CD8-positive, alpha-beta memory T cell (primary cell): ENCODE measurements at regions not wholly inside any gene's neighbourhood (a gene's known extent, or its start where the extent isn't known, plus 50 kb on each side); places are given as distances from the start of the nearest gene placed in this dataset.

Experiments used
- CTCF ChIA-PET: fragments of 350-600 bp; sonication (Branson Sonifier 250); formaldehyde crosslinking; loops from one replicate; lab custom pipeline; 2021; ENCODE audit warnings: antibody characterized with exemption; lab: Charles Lee
- POLR2A ChIA-PET: fragments of 350-600 bp; sonication (Branson Sonifier 250); formaldehyde crosslinking; loops from one replicate; lab custom pipeline; 2021; ENCODE audit warnings: antibody characterized with exemption; lab: Charles Lee
- DNase-seq, 5 donors: peaks; one replicate each; pipeline versions ENCODE4 v3.0.0 to v3.0.0-alpha.2; 2020 to 2022; ENCODE audit warnings: mixed read lengths in 1 of 5
- H3K27ac ChIP-seq: one replicate; pipeline ENCODE4 v1.7.0; 2013; ENCODE audit warnings: low read depth, mild to moderate bottlenecking, low read length, moderate library complexity
- H3K27me3 ChIP-seq: 2 replicates; pipeline ENCODE4 v1.7.0; 2013; ENCODE audit warnings: low read length, mild to moderate bottlenecking; ENCODE audit not compliant: insufficient read depth, poor library complexity, severe bottlenecking
- H3K36me3 ChIP-seq: 2 replicates; pipeline ENCODE4 v1.7.0; 2013; ENCODE audit warnings: mild to moderate bottlenecking, low read length, moderate library complexity; ENCODE audit not compliant: insufficient read depth
- H3K4me1 ChIP-seq: 2 replicates; pipeline ENCODE4 v1.7.0; 2013; ENCODE audit warnings: mild to moderate bottlenecking, low read length, moderate library complexity; ENCODE audit not compliant: insufficient read depth
- H3K4me3 ChIP-seq: 2 replicates; pipeline ENCODE4 v1.7.0; 2013; ENCODE audit warnings: mild to moderate bottlenecking, low read length
- H3K9me3 ChIP-seq: 2 replicates; pipeline ENCODE4 v1.7.0; 2013; ENCODE audit warnings: mild to moderate bottlenecking, low read length
- H3K27ac Mint-ChIP-seq, 8 donors: one replicate each; pipeline ENCODE4 v1.8.0; 2020 to 2021; ENCODE audit warnings: mixed read lengths in 8 of 8, mild to moderate bottlenecking in 6 of 8, inconsistent platforms in 3 of 8, moderate library complexity in 3 of 8
- H3K27me3 Mint-ChIP-seq, 2 donors: one replicate each; pipeline ENCODE4 v1.8.0; 2020 to 2021; ENCODE audit warnings: mixed read lengths in 2 of 2, mild to moderate bottlenecking in 1 of 2, moderate library complexity in 1 of 2
- H3K36me3 Mint-ChIP-seq, 3 donors: one replicate each; pipeline ENCODE4 v1.8.0; 2020 to 2021; ENCODE audit warnings: mixed read lengths in 3 of 3, inconsistent platforms in 1 of 3, mild to moderate bottlenecking in 1 of 3
- H3K4me1 Mint-ChIP-seq, 3 donors: one replicate each; pipeline ENCODE4 v1.8.0; 2020 to 2021; ENCODE audit warnings: mixed read lengths in 3 of 3, inconsistent platforms in 1 of 3, mild to moderate bottlenecking in 1 of 3
- H3K4me3 Mint-ChIP-seq, 7 donors: one replicate each; pipeline ENCODE4 v1.8.0; 2020 to 2021; ENCODE audit warnings: mixed read lengths in 7 of 7, mild to moderate bottlenecking in 6 of 7, moderate library complexity in 4 of 7, inconsistent platforms in 2 of 7
- H3K9me3 Mint-ChIP-seq, 5 donors: one replicate each; pipeline ENCODE4 v1.8.0; 2020 to 2022; ENCODE audit warnings: mixed read lengths in 5 of 5, mild to moderate bottlenecking in 3 of 5, moderate library complexity in 2 of 5, inconsistent platforms in 1 of 5

GRCh38 chr5:142466195-142466971 is 141.6 kb upstream of the SPRY4 start:
- Histone ChIP-seq H3K4me1 (no peaks in the 10 kb centered on the region), H3K27ac (no peak overlapping the region), H3K9me3 (no peaks in the 10 kb centered on the region), H3K4me3 (no peak overlapping the region), H3K27me3 (no peaks in the 10 kb centered on the region), H3K36me3 (no peaks in the 10 kb centered on the region)
- Mint-ChIP-seq H3K36me3 (no peaks in the 10 kb centered on the region), H3K27ac (no peak overlapping the region), H3K4me1 (peaks cover 0 to 4% (median 2%) of the 10 kb centered on the region in 3 donors), H3K4me3 (no peak overlapping the region), H3K9me3 (no peaks in the 10 kb centered on the region), H3K27me3 (peaks cover 4% of the 10 kb centered on the region in 2 donors)
- no peak for DNase-seq
- ChIA-PET POLR2A (no interaction called here), CTCF (no interaction called here)

DNA sequence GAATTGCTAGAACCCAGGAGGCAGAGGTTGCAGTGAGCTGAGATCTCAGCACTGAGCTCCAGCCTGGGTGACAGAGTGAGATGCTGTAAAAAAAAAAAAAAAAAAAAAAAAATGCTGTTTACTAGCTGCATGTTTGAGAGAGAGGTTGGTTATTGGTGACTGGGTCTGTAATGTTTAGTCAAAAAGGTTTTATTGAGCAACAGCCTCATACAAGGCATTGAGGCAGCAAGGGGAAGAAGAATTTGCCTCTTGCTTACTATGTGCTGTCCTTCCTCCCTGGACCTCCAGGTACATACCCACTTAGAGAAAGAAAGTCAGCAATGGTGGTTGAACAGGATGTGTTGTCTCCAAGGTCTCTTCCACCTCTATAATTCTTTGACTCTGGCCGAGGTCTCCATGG is 140.7 kb upstream of the SPRY4 start:
- no peak for DNase-seq
- ChIA-PET POLR2A (no interaction called here), CTCF (no interaction called here)
- H3K4me1 ChIP-seq: no peaks in the 10 kb centered on the region
- H3K27ac Mint-ChIP-seq: no peak overlapping the region
- peaks cover 4 to 6% of the 10 kb centered on the region in 2 donors for H3K27me3 Mint-ChIP-seq
- peaks cover 0 to 4% (median 0%) of the 10 kb centered on the region in 5 donors for H3K9me3 Mint-ChIP-seq
- H3K4me3 ChIP-seq: no peak overlapping the region
- H3K27me3 ChIP-seq: no peaks in the 10 kb centered on the region
- H3K4me1 Mint-ChIP-seq: no peaks in the 10 kb centered on the region
- no peaks in the 10 kb centered on the region for H3K9me3 ChIP-seq
- H3K4me3 Mint-ChIP-seq: no peak overlapping the region
- H3K27ac ChIP-seq: no peak overlapping the region
- no peaks in the 10 kb centered on the region for H3K36me3 Mint-ChIP-seq
- no peaks in the 10 kb centered on the region for H3K36me3 ChIP-seq

- CTCF ChIA-PET: no interaction called here
- POLR2A ChIA-PET: no interaction called here
- no peaks in the 10 kb centered on the region for H3K36me3 Mint-ChIP-seq
- H3K4me3 Mint-ChIP-seq: no peak overlapping the region
- Histone ChIP-seq H3K4me1 (no peaks in the 10 kb centered on the region), H3K27ac (no peak overlapping the region), H3K27me3 (no peaks in the 10 kb centered on the region), H3K36me3 (no peaks in the 10 kb centered on the region), H3K4me3 (no peak overlapping the region), H3K9me3 (no peaks in the 10 kb centered on the region)
- no peaks in the 10 kb centered on the region for H3K4me1 Mint-ChIP-seq
- peaks cover 0 to 4% (median 0%) of the 10 kb centered on the region in 5 donors for H3K9me3 Mint-ChIP-seq
- DNase-seq: no peak
- no peak overlapping the region for H3K27ac Mint-ChIP-seq
- H3K27me3 Mint-ChIP-seq: peaks cover 4 to 6% of the 10 kb centered on the region in 2 donors
These were observed 139.1 kb upstream of the SPRY4 start for GRCh38 chr5:142463904-142464303.

DNA sequence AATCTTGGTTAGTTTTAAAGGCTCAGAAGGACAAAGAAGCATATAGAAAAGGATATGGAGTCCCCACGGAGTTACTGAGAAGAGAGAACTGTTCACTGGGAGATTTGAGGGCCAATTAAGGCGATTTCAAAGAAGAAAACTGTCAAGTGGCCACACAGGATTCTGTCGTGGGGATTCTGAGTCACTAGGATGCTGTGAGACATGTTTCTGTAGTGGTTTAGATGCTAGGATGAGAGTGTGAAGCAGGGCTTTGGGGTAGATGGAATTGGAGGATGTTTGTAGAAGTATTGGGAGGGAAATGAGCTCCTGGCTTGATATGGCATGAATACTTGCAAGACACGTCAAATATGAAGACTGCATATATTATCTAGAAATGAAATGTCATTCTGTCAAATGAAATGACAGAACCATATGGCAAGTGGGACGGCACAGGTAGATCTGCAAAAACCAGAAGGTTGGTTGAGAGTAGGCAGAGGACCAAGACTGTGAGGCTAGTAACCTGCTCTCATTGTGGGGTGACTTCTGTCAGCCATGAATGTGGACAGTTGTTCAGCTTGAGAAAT is 136.3 kb upstream of the SPRY4 start:
- Histone ChIP-seq H3K36me3 (no peaks in the 10 kb centered on the region), H3K27me3 (no peaks in the 10 kb centered on the region), H3K27ac (no peak overlapping the region), H3K4me3 (no peak overlapping the region), H3K9me3 (no peaks in the 10 kb centered on the region), H3K4me1 (no peaks in the 10 kb centered on the region)
- Mint-ChIP-seq H3K4me1 (peaks cover 2 to 6% (median 6%) of the 10 kb centered on the region in 3 donors), H3K27ac (peak overlapping the region in 2 of 8 donors; percentile 11 to 86), H3K27me3 (peaks cover 4 to 6% of the 10 kb centered on the region in 2 donors), H3K4me3 (no peak overlapping the region), H3K9me3 (peaks cover 0 to 4% (median 0%) of the 10 kb centered on the region in 5 donors), H3K36me3 (no peaks in the 10 kb centered on the region)
- POLR2A ChIA-PET: no interaction called here
- no peak for DNase-seq
- CTCF ChIA-PET: no interaction called here

- DNase-seq: no peak
- peaks cover 0 to 3% (median 0%) of the 10 kb centered on the region in 3 donors for H3K36me3 Mint-ChIP-seq
- H3K27ac Mint-ChIP-seq: no peak overlapping the region
- ChIA-PET CTCF (no interaction called here), POLR2A (no interaction called here)
- Histone ChIP-seq H3K4me1 (no peaks in the 10 kb centered on the region), H3K27me3 (no peaks in the 10 kb centered on the region), H3K27ac (no peak overlapping the region), H3K9me3 (no peaks in the 10 kb centered on the region), H3K4me3 (no peak overlapping the region), H3K36me3 (no peaks in the 10 kb centered on the region)
- peaks cover 0 to 4% (median 0%) of the 10 kb centered on the region in 5 donors for H3K9me3 Mint-ChIP-seq
- no peak overlapping the region for H3K4me3 Mint-ChIP-seq
- H3K27me3 Mint-ChIP-seq: peaks cover under 1 to 2% of the 10 kb centered on the region in 2 donors
- H3K4me1 Mint-ChIP-seq: peaks cover 9 to 16% (median 14%) of the 10 kb centered on the region in 3 donors
These were observed 134.4 kb upstream of the SPRY4 start for GRCh38 chr5:142459209-142459608.

DNA sequence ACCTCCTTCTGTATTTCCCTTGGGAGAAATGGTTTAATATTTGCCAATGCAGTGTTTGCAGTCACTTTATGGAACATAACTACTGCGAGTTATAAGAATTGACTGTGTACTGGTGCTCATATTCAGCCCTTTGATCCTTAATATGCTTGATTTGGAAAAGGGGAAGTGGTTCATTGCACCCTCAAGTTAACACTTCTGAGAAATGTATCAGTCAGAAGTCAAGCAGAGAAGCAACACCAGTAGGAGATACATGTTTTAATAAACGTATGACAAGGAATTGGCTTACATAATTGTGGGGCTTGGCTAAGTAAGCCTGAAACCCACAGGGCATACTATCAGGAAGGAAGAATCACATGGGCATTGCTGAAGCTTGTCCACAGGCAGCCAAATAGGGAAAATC is 131.0 kb upstream of the SPRY4 start:
- Mint-ChIP-seq H3K4me3 (peak overlapping the region in 1 of 7 donors; percentile 42), H3K27ac (no peak overlapping the region), H3K27me3 (peaks cover 2 to 12% of the 10 kb centered on the region in 2 donors), H3K4me1 (peaks cover 9 to 16% (median 14%) of the 10 kb centered on the region in 3 donors), H3K9me3 (peaks cover 0 to 5% (median under 1%) of the 10 kb centered on the region in 5 donors), H3K36me3 (peaks cover 0 to 14% (median 0%) of the 10 kb centered on the region in 3 donors)
- POLR2A ChIA-PET: no interaction called here
- CTCF ChIA-PET: no interaction called here
- Histone ChIP-seq H3K9me3 (no peaks in the 10 kb centered on the region), H3K36me3 (no peaks in the 10 kb centered on the region), H3K27me3 (no peaks in the 10 kb centered on the region), H3K4me1 (no peaks in the 10 kb centered on the region), H3K4me3 (no peak overlapping the region), H3K27ac (no peak overlapping the region)
- no peak for DNase-seq

GRCh38 chr5:142453932-142454331 is 129.1 kb upstream of the SPRY4 start:
- Mint-ChIP-seq H3K27ac (no peak overlapping the region), H3K4me1 (peaks cover 9 to 16% (median 14%) of the 10 kb centered on the region in 3 donors), H3K36me3 (peaks cover 0 to 26% (median 0%) of the 10 kb centered on the region in 3 donors), H3K27me3 (peaks cover 2 to 16% of the 10 kb centered on the region in 2 donors), H3K4me3 (no peak overlapping the region), H3K9me3 (peaks cover 0 to 8% (median 5%) of the 10 kb centered on the region in 5 donors)
- Histone ChIP-seq H3K4me1 (no peaks in the 10 kb centered on the region), H3K36me3 (no peaks in the 10 kb centered on the region), H3K9me3 (no peaks in the 10 kb centered on the region), H3K27me3 (no peaks in the 10 kb centered on the region), H3K4me3 (no peak overlapping the region), H3K27ac (no peak overlapping the region)
- ChIA-PET POLR2A (no interaction called here), CTCF (no interaction called here)
- DNase-seq: no peak

GRCh38 chr5:142450419-142450818 is 125.6 kb upstream of the SPRY4 start:
- Mint-ChIP-seq H3K4me1 (peaks cover under 1 to 3% (median 1%) of the 10 kb centered on the region in 3 donors), H3K9me3 (peaks cover 0 to 8% (median 7%) of the 10 kb centered on the region in 5 donors), H3K36me3 (peaks cover 0 to 31% (median 1%) of the 10 kb centered on the region in 3 donors), H3K4me3 (no peak overlapping the region), H3K27me3 (peaks cover 6 to 16% of the 10 kb centered on the region in 2 donors), H3K27ac (no peak overlapping the region)
- Histone ChIP-seq H3K4me1 (no peaks in the 10 kb centered on the region), H3K36me3 (no peaks in the 10 kb centered on the region), H3K27me3 (no peaks in the 10 kb centered on the region), H3K27ac (no peak overlapping the region), H3K4me3 (no peak overlapping the region), H3K9me3 (no peaks in the 10 kb centered on the region)
- ChIA-PET POLR2A (no interaction called here), CTCF (no interaction called here)
- no peak for DNase-seq
